Panc1 (cell line): ENCODE measurements at regions not wholly inside any gene's neighbourhood (a gene's known extent, or its start where the extent isn't known, plus 50 kb on each side); places are given as distances from the start of the nearest gene placed in this dataset.

Source experiments
- ATAC-seq: fragments of 200-7000 bp; cut with Tn5 transposase; 2 replicates; pipeline ENCODE4 v1.9.1; 2020; ENCODE audit warnings: mild to moderate bottlenecking, moderate library complexity
- BruUV-seq: library from RNA; stranded (reverse); fragments of 400-500 nt; replicated peaks from 2 replicates; lab custom pipeline; 2021; lab: Mats Ljungman, UMichigan
- CTCF ChIA-PET: fragments of 300-600 bp; sonication (Branson Sonifier 250); formaldehyde crosslinking; loops from one replicate; lab custom pipeline; 2022; ENCODE audit warnings: antibody characterized with exemption; lab: Charles Lee
- POLR2A ChIA-PET: fragments of 300-600 bp; sonication (Branson Sonifier 250); formaldehyde crosslinking; loops from one replicate; lab custom pipeline; 2022; ENCODE audit warnings: antibody characterized with exemption; lab: Charles Lee
- DNase-seq: peaks from one replicate; pipeline ENCODE4 v3.0.0-alpha.2; 2010; ENCODE audit warnings: low read depth, low spot score
- H3K27ac ChIP-seq: 2 replicates; pipeline ENCODE4 v1.5.1; 2011; ENCODE audit warnings: mild to moderate bottlenecking, low read length, inconsistent platforms
- H3K27me3 ChIP-seq: fragments of 200-500 bp; sonication (Bioruptor generic); 2 replicates; pipeline ENCODE4 v1.6.0; 2014; ENCODE audit warnings: low read length, inconsistent platforms; ENCODE audit not compliant: control insufficient read depth, insufficient read depth
- H3K36me3 ChIP-seq: fragments of 200-500 bp; sonication (Bioruptor generic); 2 replicates; pipeline ENCODE4 v1.5.1; 2014; ENCODE audit warnings: inconsistent platforms, mild to moderate bottlenecking, low read length, moderate library complexity; ENCODE audit not compliant: control insufficient read depth, insufficient read depth
- H3K4me1 ChIP-seq: 2 replicates; pipeline ENCODE4 v1.5.1; 2011; ENCODE audit warnings: inconsistent platforms, mild to moderate bottlenecking, low read length, moderate library complexity; ENCODE audit not compliant: control insufficient read depth, insufficient read depth
- H3K4me3 ChIP-seq, 2 experiments: 2 replicates each; pipeline ENCODE4 v1.5.1; 2011 to 2012; ENCODE audit warnings: low read depth in 2 of 2, low read length in 2 of 2, mild to moderate bottlenecking in 2 of 2, inconsistent platforms in 1 of 2, moderate library complexity in 1 of 2
- H3K9me3 ChIP-seq: fragments of 200-500 bp; sonication (Bioruptor generic); 2 replicates; pipeline ENCODE4 v1.5.1; 2014; ENCODE audit warnings: low read depth, mild to moderate bottlenecking, inconsistent platforms, low read length, moderate library complexity; ENCODE audit not compliant: control insufficient read depth, insufficient read depth
- CTCF ChIP-seq: fragments of 450-650 bp; IDR thresholded peaks from 2 replicates; pipeline ENCODE4 v1.5.1; 2017; ENCODE audit warnings: mild to moderate bottlenecking
- POLR2AphosphoS5 ChIP-seq: IDR thresholded peaks from 2 replicates; pipeline ENCODE4 v1.6.1; 2012; ENCODE audit warnings: mild to moderate bottlenecking, low read depth, low read length, moderate library complexity
- REST ChIP-seq, 2 experiments: IDR thresholded peaks; 2 replicates each; pipeline ENCODE4 v1.6.1; 2011 to 2012; ENCODE audit warnings: low read depth in 2 of 2, control low read depth in 1 of 2, low read length in 1 of 2, mild to moderate bottlenecking in 1 of 2, moderate library complexity in 1 of 2; ENCODE audit not compliant: insufficient read depth in 1 of 2
- SIN3A ChIP-seq: IDR thresholded peaks from 2 replicates; pipeline ENCODE4 v1.6.1; 2012; ENCODE audit warnings: low read depth, mild to moderate bottlenecking, low read length, moderate library complexity, borderline replicate concordance; ENCODE audit not compliant: insufficient read depth
- TCF7L2 ChIP-seq: IDR thresholded peaks from 2 replicates; pipeline ENCODE4 v1.6.1; 2011; ENCODE audit warnings: mild to moderate bottlenecking, low read depth, low read length, inconsistent platforms
- in situ Hi-C: cut with HindIII; loops from 2 replicates; pipeline ENCODE4 v1.10.0; 2016; ENCODE audit warnings: low sequenced_read_pairs, low pct_unique_long_range_greater_than_20kb
- intact Hi-C: fragments of 100-400 bp; cut with micrococcal nuclease; formaldehyde crosslinking; loops from one replicate; pipeline ENCODE4 v1.10.0; 2022; ENCODE audit not compliant: unreplicated experiment

GRCh38 chr12:125296701-125297100 is 231.5 kb downstream of the AACS start:
- DNase-seq (no peak), ATAC-seq (no peak)
- H3K4me3 ChIP-seq: no peak overlapping the region
- no peaks in the 10 kb centered on the region for H3K9me3 ChIP-seq
- no peak for TF ChIP-seq SIN3A
- no peak for TF ChIP-seq REST (IDR thresholded peaks at IDR 0.05; ENCODE audit: insufficient read depth in 1 of 2, low read depth in 2 of 2, low read length in 1 of 2)
- no peak for TF ChIP-seq CTCF
- intact Hi-C loops: no loop called here
- BruUV-seq: no TSS peak
- CTCF ChIA-PET: no interaction called here
- in situ Hi-C loops: no loop called here
- H3K27ac ChIP-seq: no peak overlapping the region
- H3K4me1 ChIP-seq: no peaks in the 10 kb centered on the region
- no peaks in the 10 kb centered on the region for H3K36me3 ChIP-seq
- POLR2A ChIA-PET: no interaction called here
- H3K27me3 ChIP-seq: peaks cover 4% of the 10 kb centered on the region; the same call in 1 of the 2 replicates

GRCh38 chr12:125299840-125300239 is 234.6 kb downstream of the AACS start:
- intact Hi-C loops: no loop called here
- in situ Hi-C loops: no loop called here
- POLR2A ChIA-PET: no interaction called here

More at GRCh38 chr12:125299840-125300239, 234.6 kb downstream of the AACS start:
- no peak for ATAC-seq
- no peaks in the 10 kb centered on the region for H3K4me1 ChIP-seq
- no peak overlapping the region for H3K4me3 ChIP-seq
- no peak overlapping the region for H3K27ac ChIP-seq
- TF ChIP-seq POLR2AphosphoS5 (no peak), TCF7L2 (no peak), CTCF (no peak), REST (IDR thresholded peaks at IDR 0.05; ENCODE audit: insufficient read depth in 1 of 2, low read depth in 2 of 2, low read length in 1 of 2) (no peak), SIN3A (no peak)
- CTCF ChIA-PET: no interaction called here
- no TSS peak for BruUV-seq
- H3K9me3 ChIP-seq: no peaks in the 10 kb centered on the region
- no peak for DNase-seq
- H3K36me3 ChIP-seq: no peaks in the 10 kb centered on the region
- H3K27me3 ChIP-seq: peaks cover 7% of the 10 kb centered on the region
